WTC11 (cell line): ENCODE measurements at regions not wholly inside any gene's neighbourhood (a gene's known extent, or its start where the extent isn't known, plus 50 kb on each side); places are given as distances from the start of the nearest gene placed in this dataset.

Experiments
- ATAC-seq: fragments of 200-7000 bp; cut with Tn5 transposase; 2 replicates; pipeline ENCODE4 v1.10.0; 2021; ENCODE audit warnings: mild to moderate bottlenecking, moderate library complexity
- CTCF ChIA-PET: fragments of 300-600 bp; sonication (Branson Sonifier 250); formaldehyde crosslinking; loops from one replicate; lab custom pipeline; 2021; ENCODE audit warnings: antibody characterized with exemption; lab: Charles Lee
- POLR2A ChIA-PET: fragments of 350-600 bp; sonication (Branson Sonifier 250); formaldehyde crosslinking; loops from one replicate; lab custom pipeline; 2021; ENCODE audit warnings: antibody characterized with exemption; lab: Charles Lee
- DNase-seq: peaks from one replicate; pipeline ENCODE4 v3.0.0; 2021; ENCODE audit warnings: low spot score
- H3K27ac Mint-ChIP-seq: 2 replicates; pipeline ENCODE4 v1.8.0; 2021; ENCODE audit warnings: mixed read lengths
- H3K27me3 Mint-ChIP-seq: 2 replicates; pipeline ENCODE4 v1.8.0; 2021; ENCODE audit warnings: low read depth, mild to moderate bottlenecking, moderate library complexity, mixed read lengths
- H3K36me3 Mint-ChIP-seq: 2 replicates; pipeline ENCODE4 v1.8.0; 2021; ENCODE audit warnings: mixed read lengths
- H3K4me1 Mint-ChIP-seq: 2 replicates; pipeline ENCODE4 v1.8.0; 2022; ENCODE audit warnings: mixed read lengths
- H3K4me3 Mint-ChIP-seq: 2 replicates; pipeline ENCODE4 v1.8.0; 2021; ENCODE audit warnings: mild to moderate bottlenecking, moderate library complexity, mixed read lengths
- H3K9me3 Mint-ChIP-seq: 2 replicates; pipeline ENCODE4 v1.8.0; 2021; ENCODE audit warnings: mixed read lengths
- AR ChIP-seq: fragments of 250-450 bp; sonication (Bioruptor Pico); IDR thresholded peaks from 2 replicates; pipeline ENCODE4 v1.9.0; 2021; ENCODE audit warnings: mild to moderate bottlenecking
- CTCF ChIP-seq: fragments of 200-600 bp; IDR thresholded peaks from 2 replicates; pipeline ENCODE4 v1.8.0; 2022; ENCODE audit warnings: antibody characterized with exemption
- E2F1 ChIP-seq: sonication (generic); formaldehyde crosslinking; IDR thresholded peaks from 2 replicates; pipeline ENCODE4 v1.8.0; 2022; ENCODE audit warnings: mild to moderate bottlenecking, missing genetic modification reagents
- ERG ChIP-seq: fragments of 250-450 bp; sonication (Bioruptor Pico); IDR thresholded peaks from 2 replicates; pipeline ENCODE4 v1.8.0; 2021; ENCODE audit warnings: mild to moderate bottlenecking
- HMGA2 ChIP-seq: fragments of 250-450 bp; sonication (Bioruptor Pico); IDR thresholded peaks from 2 replicates; pipeline ENCODE4 v1.4.0; 2021; ENCODE audit warnings: mild to moderate bottlenecking, moderate library complexity
- IRF1 ChIP-seq: sonication (generic); formaldehyde crosslinking; IDR thresholded peaks from 2 replicates; pipeline ENCODE4 v1.8.0; 2023; ENCODE audit warnings: missing genetic modification reagents
- MYBL2 ChIP-seq: sonication (generic); formaldehyde crosslinking; IDR thresholded peaks from 2 replicates; pipeline ENCODE4 v1.8.1; 2023; ENCODE audit warnings: mild to moderate bottlenecking, moderate library complexity, missing genetic modification reagents
- NR2C2 ChIP-seq: sonication (generic); formaldehyde crosslinking; IDR thresholded peaks from 2 replicates; pipeline ENCODE4 v1.8.0; 2022; ENCODE audit warnings: mild to moderate bottlenecking, missing genetic modification reagents
- RELA ChIP-seq: sonication (generic); formaldehyde crosslinking; IDR thresholded peaks from 2 replicates; pipeline ENCODE4 v1.8.1; 2022; ENCODE audit warnings: missing genetic modification reagents, mild to moderate bottlenecking, borderline replicate concordance
- ZNF532 ChIP-seq: fragments of 250-450 bp; sonication (Bioruptor Pico); IDR thresholded peaks from 2 replicates; pipeline ENCODE4 v1.9.0; 2021; ENCODE audit warnings: mild to moderate bottlenecking, borderline replicate concordance

- TF ChIP-seq ERG (CRISPR knock-in tag) (no peak), HMGA2 (CRISPR knock-in tag) (no peak), NR2C2 (CRISPR knock-in tag) (no peak), ZNF532 (CRISPR knock-in tag) (no peak)
Observed at GRCh38 chr22:49687333-49687732, 140.3 kb downstream of the BRD1 start (continued).

- peaks cover 14% of the 10 kb centered on the region for H3K36me3 Mint-ChIP-seq
- no peaks in the 10 kb centered on the region for H3K4me1 Mint-ChIP-seq
Observed at GRCh38 chr22:49686495-49687219, 141.0 kb downstream of the BRD1 start.

More at GRCh38 chr22:49686495-49687219, 141.0 kb downstream of the BRD1 start:
- Mint-ChIP-seq H3K27ac (no peak overlapping the region), H3K4me3 (no peak overlapping the region), H3K27me3 (no peaks in the 10 kb centered on the region; the same call in 1 of the 2 replicates), H3K9me3 (peaks cover 19% of the 10 kb centered on the region)
- POLR2A ChIA-PET, result no interaction called here
- CTCF ChIA-PET, result interaction anchor here (0.6 kb wide), 1 partner anchor 30 kb away, joined by 4 read pairs; no protein-coding TSS in a partner anchor
- TF ChIP-seq CTCF (no peak), RELA (no peak), MYBL2 (CRISPR knock-in tag) (no peak), AR (no peak), E2F1 (no peak), NR2C2 (CRISPR knock-in tag) (no peak), IRF1 (CRISPR knock-in tag) (no peak)
- no peak for DNase-seq
- ATAC-seq, result no peak
